NCI-H1105 (cell line): ENCODE measurements at regions not wholly inside any gene's neighbourhood (a gene's known extent, or its start where the extent isn't known, plus 50 kb on each side); places are given as distances from the start of the nearest gene placed in this dataset.
A peak's percentile ranks its signal among the peaks of the same experiment; 100 is the strongest.
"Not testable (repeated sequence)": the region's sequence is repeated elsewhere in the genome, so short reads cannot be mapped to it uniquely, and the experiment has no call there.

Source experiments
- DNase-seq: peaks from one replicate; lab custom pipeline; 2025; lab: John Stamatoyannopoulos, UW

- DNase-seq, result not testable (repeated sequence)
Observed at GRCh38 chr20:25864963-25865714, 168.5 kb upstream of the ZNF337 start.

DNA sequence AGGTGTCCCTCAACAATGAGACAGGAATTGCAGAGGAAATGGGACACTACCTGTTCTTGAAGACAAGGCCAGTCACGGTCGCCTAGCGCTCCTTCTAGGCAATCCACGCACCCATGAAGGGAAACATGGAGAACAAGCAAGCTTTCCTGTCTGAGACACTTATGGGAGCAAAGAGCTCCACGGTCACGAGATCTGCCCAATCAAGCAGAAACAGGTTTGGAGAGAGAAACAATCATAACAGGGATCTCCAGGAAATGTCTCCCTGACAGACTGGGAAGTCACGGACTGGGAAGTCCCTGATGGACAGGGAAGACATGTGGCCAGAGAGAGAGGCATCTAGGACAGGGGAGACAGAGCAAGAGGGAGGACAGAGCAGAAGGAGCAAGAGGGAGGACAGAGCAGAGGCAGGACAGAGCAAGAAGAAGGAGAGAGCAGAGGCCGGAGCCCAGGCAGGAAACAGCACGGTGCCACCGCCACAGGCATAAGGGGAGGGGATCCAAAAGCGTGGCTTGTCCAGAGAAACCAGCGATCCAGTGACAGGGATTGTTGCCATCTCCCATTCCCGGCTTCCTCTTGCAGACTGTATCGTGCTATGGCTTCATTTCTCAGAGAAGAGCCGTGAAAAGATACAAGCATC, 167.8 kb upstream of the ZNF337 start:
- no peak for DNase-seq

GRCh38 chr20:25863536-25864325, 167.1 kb upstream of the ZNF337 start:
- no peak for DNase-seq

GRCh38 chr20:25862967-25863530, 166.4 kb upstream of the ZNF337 start:
- DNase-seq, result peak; percentile 88

DNA sequence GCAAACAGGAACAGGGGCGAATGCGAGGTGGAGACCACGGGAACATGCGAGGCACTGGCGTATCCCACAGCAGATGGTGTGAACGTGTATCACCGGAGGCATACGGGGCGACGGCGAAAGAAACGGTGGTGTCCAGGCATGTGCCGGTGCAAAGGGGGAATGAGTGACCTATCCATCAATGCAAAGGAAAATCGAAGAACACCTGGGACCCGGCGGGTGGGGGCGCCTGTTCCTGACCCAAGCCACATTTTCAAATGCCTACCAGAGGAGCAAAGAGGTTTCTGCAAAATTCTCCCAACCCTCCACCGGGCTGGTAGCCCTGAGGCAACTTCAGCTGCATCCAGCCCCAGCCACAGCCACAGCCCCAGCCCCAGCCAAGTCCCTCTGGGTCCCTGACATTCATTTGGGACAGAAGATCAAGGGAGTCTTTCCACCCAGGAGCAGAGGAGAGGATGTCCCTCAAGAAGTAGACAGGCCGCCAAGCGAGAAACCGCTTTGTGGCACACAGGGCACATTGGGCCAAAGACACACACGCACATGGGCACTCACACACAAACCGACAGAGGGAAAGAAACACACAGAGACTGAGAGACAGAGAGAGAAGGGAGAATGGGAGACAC, 164.0 kb upstream of the ZNF337 start:
- DNase-seq, result no peak

DNA sequence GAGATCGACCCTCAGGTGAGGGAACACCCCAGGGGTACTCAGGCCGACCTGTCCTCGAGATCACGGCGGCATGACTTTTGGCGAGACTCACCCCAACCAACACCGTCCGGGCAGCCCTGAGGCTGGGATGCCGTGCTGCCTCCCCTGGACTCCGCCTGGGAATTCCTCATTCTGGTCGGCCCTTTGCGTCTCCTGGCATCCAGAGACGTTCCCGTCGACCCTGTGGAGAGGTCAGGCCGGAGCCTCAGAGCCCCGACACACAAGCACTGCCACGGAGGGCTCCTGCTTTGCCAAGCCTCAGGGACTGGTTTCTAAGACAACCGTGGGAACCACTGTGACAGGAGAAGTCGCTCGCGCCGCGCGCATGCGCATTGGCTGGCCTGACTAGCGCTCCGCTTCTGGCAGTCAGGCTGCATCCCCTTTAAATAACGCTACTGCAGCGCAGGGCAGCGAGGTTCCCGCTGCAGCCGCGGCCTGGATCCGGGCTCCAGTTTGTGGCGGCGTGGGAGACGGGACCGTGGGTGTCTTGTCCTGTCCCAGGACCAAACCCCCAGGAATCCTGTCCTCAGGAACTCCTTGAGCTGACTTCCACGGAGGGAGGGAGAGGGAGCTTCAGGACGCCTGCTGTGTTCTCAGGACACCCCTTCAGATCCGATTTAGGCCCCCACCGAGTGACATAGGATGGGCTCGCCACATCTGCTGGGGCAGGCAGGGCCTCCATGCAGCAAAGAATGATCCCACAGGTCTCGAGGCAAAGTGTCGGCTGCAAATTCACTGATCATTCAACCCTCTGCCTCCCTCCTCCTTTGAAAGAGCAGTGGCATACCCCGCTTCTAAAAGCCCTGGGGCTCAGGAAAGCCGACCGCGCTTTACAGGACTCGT, 163.2 kb upstream of the ZNF337 start:
- peak; percentile 87 for DNase-seq

GRCh38 chr20:25858495-25859425, 162.1 kb upstream of the ZNF337 start:
- DNase-seq, result no peak

DNA sequence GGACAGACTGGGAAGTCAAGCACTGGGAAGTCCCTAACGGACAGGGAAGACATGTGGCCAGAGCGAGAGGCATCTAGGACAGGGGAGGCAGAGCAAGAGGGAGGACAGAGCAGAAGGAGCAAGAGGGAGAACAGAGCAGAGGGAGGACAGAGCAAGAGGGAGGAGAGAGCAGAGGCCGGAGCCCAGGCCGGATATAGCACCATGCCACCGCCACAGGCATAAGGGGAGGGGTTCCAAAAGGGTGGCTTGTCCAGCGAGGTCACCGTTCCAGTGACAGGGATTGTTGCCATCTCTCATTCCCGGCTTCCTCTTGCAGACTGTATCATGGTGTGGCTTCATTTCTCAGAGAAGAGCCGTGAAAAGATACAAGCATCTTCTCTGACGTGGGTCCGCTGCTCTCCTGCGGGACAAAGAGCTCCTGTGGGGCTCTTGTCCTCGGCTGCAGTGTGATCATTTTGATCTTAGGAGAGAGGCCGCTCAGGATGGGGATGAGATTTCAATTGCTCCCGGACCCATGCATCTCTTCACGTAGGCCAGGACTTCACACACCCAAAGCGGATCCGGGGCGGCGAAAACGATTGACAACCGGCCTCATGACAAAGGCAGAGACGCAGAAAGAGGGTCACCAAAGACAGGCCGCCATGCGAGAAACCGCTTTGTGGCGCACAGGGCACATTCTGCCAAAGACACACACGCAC, 160.6 kb upstream of the ZNF337 start:
- DNase-seq, result not testable (repeated sequence)

GRCh38 chr20:25856256-25856884, 159.7 kb upstream of the ZNF337 start:
- no peak for DNase-seq

DNA sequence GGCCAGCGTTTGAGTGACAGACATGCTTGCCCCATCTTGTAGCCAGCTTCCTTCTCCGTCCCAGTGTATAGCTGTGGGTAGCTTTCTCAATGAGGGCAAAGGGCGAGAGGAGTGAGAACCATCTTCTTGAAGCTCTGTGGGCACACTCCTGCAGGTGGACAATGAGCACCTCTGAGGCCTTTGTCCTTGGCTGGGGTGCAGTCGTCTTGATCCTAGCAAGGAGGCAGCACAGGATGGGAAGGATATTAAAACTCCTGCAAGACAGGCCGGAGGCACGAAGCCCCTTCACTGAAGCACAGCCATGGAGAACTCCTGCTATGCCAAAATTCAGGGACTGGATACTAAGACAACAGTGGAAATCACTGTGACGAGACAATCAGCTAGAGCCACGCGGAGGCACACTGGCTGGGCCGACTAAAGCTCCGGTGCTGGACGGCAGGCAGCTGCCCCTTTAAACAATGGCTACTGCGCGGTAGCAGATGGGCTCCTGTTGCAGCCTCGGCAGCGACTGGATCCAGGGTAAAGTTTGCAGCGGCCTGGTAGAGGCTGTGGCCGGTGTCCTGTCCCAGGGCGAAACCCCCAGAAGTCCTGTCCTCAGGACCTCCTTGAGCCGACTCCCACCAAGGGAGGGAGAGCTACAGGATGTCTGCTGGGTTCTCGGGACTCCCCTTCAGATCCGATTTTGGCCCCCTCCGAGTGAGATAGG, 159.0 kb upstream of the ZNF337 start:
- DNase-seq, result not testable (repeated sequence)

DNA sequence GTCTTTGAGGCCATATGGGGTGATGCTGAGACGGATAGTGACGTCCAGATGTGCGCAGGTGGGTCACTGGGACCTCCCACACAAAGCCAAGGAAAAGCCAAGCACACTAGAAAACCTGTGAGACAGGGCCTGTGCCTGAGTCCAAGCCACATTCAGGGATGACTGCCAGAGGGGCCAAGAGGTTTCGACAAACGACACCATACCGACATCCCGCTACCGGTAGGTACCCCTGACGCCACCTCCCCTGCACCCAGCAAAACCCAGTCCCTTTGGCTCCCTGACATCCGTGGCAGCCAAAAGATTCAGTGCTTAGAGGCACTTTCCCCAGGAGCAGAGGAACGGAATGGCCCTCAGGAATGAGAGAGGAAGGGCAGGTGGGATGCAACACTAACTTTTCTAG, 158.0 kb upstream of the ZNF337 start:
- DNase-seq, result not testable (repeated sequence)

- peak; percentile 80 for DNase-seq
Observed at GRCh38 chr20:25853718-25854388, 157.2 kb upstream of the ZNF337 start.

GRCh38 chr20:25852968-25853717, 156.5 kb upstream of the ZNF337 start:
- not testable (repeated sequence) for DNase-seq

DNA sequence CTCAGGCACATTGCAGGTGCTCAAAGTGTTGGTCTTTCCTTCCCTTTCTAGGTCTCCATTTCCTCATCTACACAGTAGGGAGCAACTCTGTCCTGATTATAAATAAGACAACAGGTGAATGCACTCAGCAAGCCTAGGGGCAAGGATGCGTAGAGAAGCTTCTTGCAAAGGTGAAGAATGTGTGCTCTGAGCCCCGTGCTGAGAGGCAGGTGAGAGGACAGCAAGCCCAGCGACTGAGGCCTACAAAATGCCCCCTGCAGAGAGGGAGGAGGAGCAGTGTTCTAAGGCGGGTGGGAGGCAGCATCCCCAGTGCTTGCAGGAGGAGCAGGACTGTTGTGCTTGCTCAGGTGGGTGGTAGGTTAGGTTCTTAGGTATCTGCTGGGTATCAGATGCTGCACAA, 153.5 kb upstream of the ZNF337 start:
- DNase-seq, result not testable (repeated sequence)

DNA sequence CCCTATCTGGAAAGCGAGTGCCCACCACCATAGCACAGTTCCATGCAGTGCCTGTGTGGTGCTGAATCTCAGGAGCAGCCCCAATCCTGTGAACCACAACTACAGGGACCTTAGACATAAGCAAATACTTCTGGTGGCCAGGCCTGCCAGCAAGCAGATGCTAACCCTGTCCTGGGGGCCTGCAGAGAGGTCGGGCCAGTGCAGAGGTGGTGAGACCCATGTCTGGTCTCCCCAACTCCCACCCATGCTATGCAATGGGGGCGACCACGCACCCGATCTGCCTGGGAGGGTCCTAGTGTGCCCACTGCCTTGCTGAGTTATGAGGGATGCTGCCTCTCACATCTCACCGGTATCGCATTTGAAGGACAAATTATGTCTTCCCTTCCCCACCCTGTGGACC, 151.6 kb upstream of the ZNF337 start:
- no peak for DNase-seq

GRCh38 chr20:25844640-25845039, 148.0 kb upstream of the ZNF337 start:
- DNase-seq, result not testable (repeated sequence)

- not testable (repeated sequence) for DNase-seq
Observed at GRCh38 chr20:25813511-25813910, 116.9 kb upstream of the ZNF337 start.
